GM23338 (cell line): ENCODE measurements at regions not wholly inside any gene's neighbourhood (a gene's known extent, or its start where the extent isn't known, plus 50 kb on each side); places are given as distances from the start of the nearest gene placed in this dataset.

Source experiments
- ATAC-seq: fragments of 200-7000 bp; cut with Tn5 transposase; 3 replicates; pipeline ENCODE4 v1.9.1; 2020
- DNase-seq: peaks from one replicate; pipeline ENCODE4 v3.0.0-alpha.2; 2015; ENCODE audit warnings: low spot score
- H2AFZ ChIP-seq: fragments of 200-600 bp; sonication (generic); 2 replicates; pipeline ENCODE4 v1.8.0; 2016; ENCODE audit warnings: antibody characterized with exemption, mild to moderate bottlenecking, moderate library complexity
- H3F3A ChIP-seq: fragments of 200-600 bp; sonication (generic); replicated peaks from 2 replicates; pipeline ENCODE4 v1.8.0; 2017; ENCODE audit warnings: antibody characterized with exemption, mixed run types, low read depth
- H3K27ac ChIP-seq: fragments of 200-600 bp; sonication (generic); 2 replicates; pipeline ENCODE4 v1.6.1; 2016; ENCODE audit warnings: low read depth
- H3K27me3 ChIP-seq: fragments of 200-600 bp; sonication (generic); 2 replicates; pipeline ENCODE4 v1.8.0; 2016; ENCODE audit warnings: mild to moderate bottlenecking, mixed run types, moderate library complexity; ENCODE audit not compliant: insufficient read depth
- H3K36me3 ChIP-seq: fragments of 200-600 bp; sonication (generic); 2 replicates; pipeline ENCODE4 v1.8.0; 2016; ENCODE audit warnings: mild to moderate bottlenecking; ENCODE audit not compliant: insufficient read depth
- H3K4me1 ChIP-seq: fragments of 200-600 bp; sonication (generic); 2 replicates; pipeline ENCODE4 v1.8.0; 2016; ENCODE audit warnings: mild to moderate bottlenecking, moderate library complexity; ENCODE audit not compliant: insufficient read depth
- H3K4me2 ChIP-seq: fragments of 200-600 bp; sonication (generic); 2 replicates; pipeline ENCODE4 v1.7.1; 2017; ENCODE audit warnings: mixed run types
- H3K4me3 ChIP-seq: fragments of 200-600 bp; sonication (generic); 2 replicates; pipeline ENCODE4 v1.6.1; 2016; ENCODE audit warnings: mixed run types
- H3K79me2 ChIP-seq: fragments of 200-600 bp; sonication (generic); replicated peaks from 2 replicates; pipeline ENCODE4 v1.8.0; 2017; ENCODE audit warnings: mild to moderate bottlenecking; ENCODE audit not compliant: insufficient read depth
- H3K9me2 ChIP-seq: fragments of 200-600 bp; sonication (generic); 2 replicates; pipeline ENCODE4 v1.8.0; 2017; ENCODE audit not compliant: insufficient read depth
- H4K20me1 ChIP-seq: fragments of 200-600 bp; sonication (generic); replicated peaks from 2 replicates; pipeline ENCODE4 v1.8.0; 2017; ENCODE audit warnings: mild to moderate bottlenecking; ENCODE audit not compliant: insufficient read depth
- H3K27ac Mint-ChIP-seq: 2 replicates; pipeline ENCODE4 v1.8.0; 2020; ENCODE audit warnings: inconsistent platforms, mild to moderate bottlenecking, moderate library complexity, mixed read lengths
- H3K27me3 Mint-ChIP-seq: 3 replicates; pipeline ENCODE4 v1.8.0; 2022; ENCODE audit warnings: low read depth, mild to moderate bottlenecking, moderate library complexity, mixed read lengths, inconsistent platforms; ENCODE audit not compliant: insufficient read depth, poor library complexity
- H3K36me3 Mint-ChIP-seq: 3 replicates; pipeline ENCODE4 v1.8.0; 2021; ENCODE audit warnings: low read depth, mild to moderate bottlenecking, inconsistent platforms, moderate library complexity, mixed read lengths
- H3K4me1 Mint-ChIP-seq: 3 replicates; pipeline ENCODE4 v1.8.0; 2020; ENCODE audit warnings: mild to moderate bottlenecking, inconsistent platforms, mixed read lengths
- H3K4me3 Mint-ChIP-seq: 3 replicates; pipeline ENCODE4 v1.8.0; 2021; ENCODE audit warnings: moderate library complexity, mild to moderate bottlenecking, inconsistent platforms, mixed read lengths
- H3K9me3 Mint-ChIP-seq: 3 replicates; pipeline ENCODE4 v1.8.0; 2020; ENCODE audit warnings: moderate library complexity, mild to moderate bottlenecking, inconsistent platforms, mixed read lengths
- CREB1 ChIP-seq: fragments of 250-450 bp; sonication (Bioruptor Pico); IDR thresholded peaks from 2 replicates; pipeline ENCODE4 v1.5.0; 2020; ENCODE audit warnings: low read depth, mild to moderate bottlenecking, moderate library complexity
- EZH2phosphoT487 ChIP-seq: fragments of 200-600 bp; sonication (generic); IDR thresholded peaks from one replicate; pipeline ENCODE4 v1.8.1; 2018; ENCODE audit warnings: antibody characterized with exemption; ENCODE audit not compliant: unreplicated experiment
- JUNB ChIP-seq: IDR thresholded peaks from one replicate; pipeline ENCODE4 v1.6.1; 2016; ENCODE audit warnings: antibody characterized with exemption; ENCODE audit not compliant: unreplicated experiment
- NANOG ChIP-seq: IDR thresholded peaks from 2 replicates; pipeline ENCODE4 v1.6.1; 2016; ENCODE audit warnings: antibody characterized with exemption, borderline replicate concordance
- POLR2AphosphoS5 ChIP-seq: IDR thresholded peaks from 2 replicates; pipeline ENCODE4 v1.6.1; 2016; ENCODE audit warnings: antibody characterized with exemption, low read depth
- STAT1 ChIP-seq: IDR thresholded peaks from one replicate; pipeline ENCODE4 v1.6.1; 2016; ENCODE audit warnings: antibody characterized with exemption; ENCODE audit not compliant: unreplicated experiment
- ZNF114 ChIP-seq: fragments of 250-450 bp; sonication (Bioruptor Pico); IDR thresholded peaks from 2 replicates; pipeline ENCODE4 v1.5.0; 2020; ENCODE audit warnings: mild to moderate bottlenecking, moderate library complexity
- ZNF331 ChIP-seq: fragments of 250-450 bp; sonication (Bioruptor Pico); IDR thresholded peaks from 2 replicates; pipeline ENCODE4 v1.5.0; 2020; ENCODE audit warnings: low read depth, mild to moderate bottlenecking, moderate library complexity
- TF ChIP-seq, protein P1 (sequence below), 2 experiments: fragments of 200-600 bp in 1 of 2; sonication (generic) in 1 of 2; conservative IDR thresholded peaks; 2 replicates each; pipeline versions ENCODE4 v1.5.1 to v1.6.1; 2016 to 2017; ENCODE audit warnings: antibody characterized with exemption in 2 of 2, low read depth in 2 of 2, mild to moderate bottlenecking in 2 of 2, moderate library complexity in 1 of 2
- TF ChIP-seq, protein P2 (sequence below): IDR thresholded peaks from one replicate; pipeline ENCODE4 v1.6.1; 2018; ENCODE audit warnings: antibody characterized with exemption; ENCODE audit not compliant: unreplicated experiment
- TF ChIP-seq, protein P3 (sequence below): fragments of 250-450 bp; sonication (Bioruptor Pico); IDR thresholded peaks from 2 replicates; pipeline ENCODE4 v1.5.0; 2020; ENCODE audit warnings: mild to moderate bottlenecking, moderate library complexity
- TF ChIP-seq, protein P4 (sequence below): IDR thresholded peaks from 2 replicates; pipeline ENCODE4 v1.6.1; 2016; ENCODE audit warnings: antibody characterized with exemption

DNA sequence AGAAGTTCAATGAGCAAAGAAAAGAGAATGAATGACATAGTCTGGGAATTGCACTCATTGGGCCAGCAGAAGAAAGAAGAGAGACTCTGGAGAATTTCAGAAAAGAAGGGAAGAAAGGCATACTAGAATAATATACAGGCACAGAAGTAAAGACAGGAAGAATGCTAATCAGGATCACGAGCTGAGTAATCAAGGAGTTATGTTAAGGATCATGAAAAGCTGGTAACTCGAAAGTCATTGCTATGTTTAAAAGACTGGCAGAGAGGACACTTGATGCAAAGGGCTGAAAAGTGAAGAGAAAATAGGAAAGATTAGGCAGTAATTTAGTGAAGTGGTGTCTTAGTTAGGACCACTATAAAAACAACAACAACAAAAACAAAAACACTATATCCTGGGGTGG, 284.1 kb downstream of the ZBBX start:
- no peaks in the 10 kb centered on the region for H3K4me1 Mint-ChIP-seq
- no peaks in the 10 kb centered on the region for H3K9me3 Mint-ChIP-seq
- no peak overlapping the region for H3K4me3 ChIP-seq
- H3K27ac Mint-ChIP-seq: peak overlapping the region; percentile 12; the same call in 1 of the 2 replicates
- no peaks in the 10 kb centered on the region for H3K27me3 ChIP-seq
- H3K27ac ChIP-seq: no peak overlapping the region
- H3K79me2 ChIP-seq: no peaks in the 10 kb centered on the region
- H3K4me2 ChIP-seq: no peak overlapping the region
- H3K36me3 Mint-ChIP-seq: no peaks in the 10 kb centered on the region
- H3K36me3 ChIP-seq: no peaks in the 10 kb centered on the region
- no peaks in the 10 kb centered on the region for H3K9me2 ChIP-seq
- no peaks in the 10 kb centered on the region for H4K20me1 ChIP-seq
- H3K4me3 Mint-ChIP-seq: no peak overlapping the region
- ATAC-seq (no peak), DNase-seq (no peak)
- no peaks in the 10 kb centered on the region for H3F3A ChIP-seq
- no peak overlapping the region for H2AFZ ChIP-seq
- no peaks in the 10 kb centered on the region for H3K4me1 ChIP-seq
- no peak for TF ChIP-seq ZNF114 (CRISPR knock-in tag)
- no peak for TF ChIP-seq STAT1
- TF ChIP-seq, protein P1, sequence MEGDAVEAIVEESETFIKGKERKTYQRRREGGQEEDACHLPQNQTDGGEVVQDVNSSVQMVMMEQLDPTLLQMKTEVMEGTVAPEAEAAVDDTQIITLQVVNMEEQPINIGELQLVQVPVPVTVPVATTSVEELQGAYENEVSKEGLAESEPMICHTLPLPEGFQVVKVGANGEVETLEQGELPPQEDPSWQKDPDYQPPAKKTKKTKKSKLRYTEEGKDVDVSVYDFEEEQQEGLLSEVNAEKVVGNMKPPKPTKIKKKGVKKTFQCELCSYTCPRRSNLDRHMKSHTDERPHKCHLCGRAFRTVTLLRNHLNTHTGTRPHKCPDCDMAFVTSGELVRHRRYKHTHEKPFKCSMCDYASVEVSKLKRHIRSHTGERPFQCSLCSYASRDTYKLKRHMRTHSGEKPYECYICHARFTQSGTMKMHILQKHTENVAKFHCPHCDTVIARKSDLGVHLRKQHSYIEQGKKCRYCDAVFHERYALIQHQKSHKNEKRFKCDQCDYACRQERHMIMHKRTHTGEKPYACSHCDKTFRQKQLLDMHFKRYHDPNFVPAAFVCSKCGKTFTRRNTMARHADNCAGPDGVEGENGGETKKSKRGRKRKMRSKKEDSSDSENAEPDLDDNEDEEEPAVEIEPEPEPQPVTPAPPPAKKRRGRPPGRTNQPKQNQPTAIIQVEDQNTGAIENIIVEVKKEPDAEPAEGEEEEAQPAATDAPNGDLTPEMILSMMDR (conservative IDR thresholded peaks at IDR 0.05; ENCODE audit: low read depth in 2 of 2): no peak
- no peak for TF ChIP-seq POLR2AphosphoS5
- TF ChIP-seq, protein P2, sequence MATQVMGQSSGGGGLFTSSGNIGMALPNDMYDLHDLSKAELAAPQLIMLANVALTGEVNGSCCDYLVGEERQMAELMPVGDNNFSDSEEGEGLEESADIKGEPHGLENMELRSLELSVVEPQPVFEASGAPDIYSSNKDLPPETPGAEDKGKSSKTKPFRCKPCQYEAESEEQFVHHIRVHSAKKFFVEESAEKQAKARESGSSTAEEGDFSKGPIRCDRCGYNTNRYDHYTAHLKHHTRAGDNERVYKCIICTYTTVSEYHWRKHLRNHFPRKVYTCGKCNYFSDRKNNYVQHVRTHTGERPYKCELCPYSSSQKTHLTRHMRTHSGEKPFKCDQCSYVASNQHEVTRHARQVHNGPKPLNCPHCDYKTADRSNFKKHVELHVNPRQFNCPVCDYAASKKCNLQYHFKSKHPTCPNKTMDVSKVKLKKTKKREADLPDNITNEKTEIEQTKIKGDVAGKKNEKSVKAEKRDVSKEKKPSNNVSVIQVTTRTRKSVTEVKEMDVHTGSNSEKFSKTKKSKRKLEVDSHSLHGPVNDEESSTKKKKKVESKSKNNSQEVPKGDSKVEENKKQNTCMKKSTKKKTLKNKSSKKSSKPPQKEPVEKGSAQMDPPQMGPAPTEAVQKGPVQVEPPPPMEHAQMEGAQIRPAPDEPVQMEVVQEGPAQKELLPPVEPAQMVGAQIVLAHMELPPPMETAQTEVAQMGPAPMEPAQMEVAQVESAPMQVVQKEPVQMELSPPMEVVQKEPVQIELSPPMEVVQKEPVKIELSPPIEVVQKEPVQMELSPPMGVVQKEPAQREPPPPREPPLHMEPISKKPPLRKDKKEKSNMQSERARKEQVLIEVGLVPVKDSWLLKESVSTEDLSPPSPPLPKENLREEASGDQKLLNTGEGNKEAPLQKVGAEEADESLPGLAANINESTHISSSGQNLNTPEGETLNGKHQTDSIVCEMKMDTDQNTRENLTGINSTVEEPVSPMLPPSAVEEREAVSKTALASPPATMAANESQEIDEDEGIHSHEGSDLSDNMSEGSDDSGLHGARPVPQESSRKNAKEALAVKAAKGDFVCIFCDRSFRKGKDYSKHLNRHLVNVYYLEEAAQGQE: no peak
- no peak for TF ChIP-seq NANOG
- TF ChIP-seq CREB1: no peak
- TF ChIP-seq, protein P3, sequence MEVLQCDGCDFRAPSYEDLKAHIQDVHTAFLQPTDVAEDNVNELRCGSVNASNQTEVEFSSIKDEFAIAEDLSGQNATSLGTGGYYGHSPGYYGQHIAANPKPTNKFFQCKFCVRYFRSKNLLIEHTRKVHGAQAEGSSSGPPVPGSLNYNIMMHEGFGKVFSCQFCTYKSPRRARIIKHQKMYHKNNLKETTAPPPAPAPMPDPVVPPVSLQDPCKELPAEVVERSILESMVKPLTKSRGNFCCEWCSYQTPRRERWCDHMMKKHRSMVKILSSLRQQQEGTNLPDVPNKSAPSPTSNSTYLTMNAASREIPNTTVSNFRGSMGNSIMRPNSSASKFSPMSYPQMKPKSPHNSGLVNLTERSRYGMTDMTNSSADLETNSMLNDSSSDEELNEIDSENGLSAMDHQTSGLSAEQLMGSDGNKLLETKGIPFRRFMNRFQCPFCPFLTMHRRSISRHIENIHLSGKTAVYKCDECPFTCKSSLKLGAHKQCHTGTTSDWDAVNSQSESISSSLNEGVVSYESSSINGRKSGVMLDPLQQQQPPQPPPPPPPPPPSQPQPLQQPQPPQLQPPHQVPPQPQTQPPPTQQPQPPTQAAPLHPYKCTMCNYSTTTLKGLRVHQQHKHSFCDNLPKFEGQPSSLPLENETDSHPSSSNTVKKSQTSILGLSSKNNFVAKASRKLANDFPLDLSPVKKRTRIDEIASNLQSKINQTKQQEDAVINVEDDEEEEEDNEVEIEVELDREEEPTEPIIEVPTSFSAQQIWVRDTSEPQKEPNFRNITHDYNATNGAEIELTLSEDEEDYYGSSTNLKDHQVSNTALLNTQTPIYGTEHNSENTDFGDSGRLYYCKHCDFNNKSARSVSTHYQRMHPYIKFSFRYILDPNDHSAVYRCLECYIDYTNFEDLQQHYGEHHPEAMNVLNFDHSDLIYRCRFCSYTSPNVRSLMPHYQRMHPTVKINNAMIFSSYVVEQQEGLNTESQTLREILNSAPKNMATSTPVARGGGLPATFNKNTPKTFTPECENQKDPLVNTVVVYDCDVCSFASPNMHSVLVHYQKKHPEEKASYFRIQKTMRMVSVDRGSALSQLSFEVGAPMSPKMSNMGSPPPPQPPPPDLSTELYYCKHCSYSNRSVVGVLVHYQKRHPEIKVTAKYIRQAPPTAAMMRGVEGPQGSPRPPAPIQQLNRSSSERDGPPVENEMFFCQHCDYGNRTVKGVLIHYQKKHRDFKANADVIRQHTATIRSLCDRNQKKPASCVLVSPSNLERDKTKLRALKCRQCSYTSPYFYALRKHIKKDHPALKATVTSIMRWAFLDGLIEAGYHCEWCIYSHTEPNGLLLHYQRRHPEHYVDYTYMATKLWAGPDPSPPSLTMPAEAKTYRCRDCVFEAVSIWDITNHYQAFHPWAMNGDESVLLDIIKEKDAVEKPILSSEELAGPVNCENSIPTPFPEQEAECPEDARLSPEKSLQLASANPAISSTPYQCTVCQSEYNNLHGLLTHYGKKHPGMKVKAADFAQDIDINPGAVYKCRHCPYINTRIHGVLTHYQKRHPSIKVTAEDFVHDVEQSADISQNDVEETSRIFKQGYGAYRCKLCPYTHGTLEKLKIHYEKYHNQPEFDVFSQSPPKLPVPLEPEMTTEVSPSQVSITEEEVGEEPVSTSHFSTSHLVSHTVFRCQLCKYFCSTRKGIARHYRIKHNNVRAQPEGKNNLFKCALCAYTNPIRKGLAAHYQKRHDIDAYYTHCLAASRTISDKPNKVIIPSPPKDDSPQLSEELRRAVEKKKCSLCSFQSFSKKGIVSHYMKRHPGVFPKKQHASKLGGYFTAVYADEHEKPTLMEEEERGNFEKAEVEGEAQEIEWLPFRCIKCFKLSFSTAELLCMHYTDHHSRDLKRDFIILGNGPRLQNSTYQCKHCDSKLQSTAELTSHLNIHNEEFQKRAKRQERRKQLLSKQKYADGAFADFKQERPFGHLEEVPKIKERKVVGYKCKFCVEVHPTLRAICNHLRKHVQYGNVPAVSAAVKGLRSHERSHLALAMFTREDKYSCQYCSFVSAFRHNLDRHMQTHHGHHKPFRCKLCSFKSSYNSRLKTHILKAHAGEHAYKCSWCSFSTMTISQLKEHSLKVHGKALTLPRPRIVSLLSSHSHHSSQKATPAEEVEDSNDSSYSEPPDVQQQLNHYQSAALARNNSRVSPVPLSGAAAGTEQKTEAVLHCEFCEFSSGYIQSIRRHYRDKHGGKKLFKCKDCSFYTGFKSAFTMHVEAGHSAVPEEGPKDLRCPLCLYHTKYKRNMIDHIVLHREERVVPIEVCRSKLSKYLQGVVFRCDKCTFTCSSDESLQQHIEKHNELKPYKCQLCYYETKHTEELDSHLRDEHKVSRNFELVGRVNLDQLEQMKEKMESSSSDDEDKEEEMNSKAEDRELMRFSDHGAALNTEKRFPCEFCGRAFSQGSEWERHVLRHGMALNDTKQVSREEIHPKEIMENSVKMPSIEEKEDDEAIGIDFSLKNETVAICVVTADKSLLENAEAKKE (CRISPR knock-in tag): no peak
- TF ChIP-seq, protein P4, sequence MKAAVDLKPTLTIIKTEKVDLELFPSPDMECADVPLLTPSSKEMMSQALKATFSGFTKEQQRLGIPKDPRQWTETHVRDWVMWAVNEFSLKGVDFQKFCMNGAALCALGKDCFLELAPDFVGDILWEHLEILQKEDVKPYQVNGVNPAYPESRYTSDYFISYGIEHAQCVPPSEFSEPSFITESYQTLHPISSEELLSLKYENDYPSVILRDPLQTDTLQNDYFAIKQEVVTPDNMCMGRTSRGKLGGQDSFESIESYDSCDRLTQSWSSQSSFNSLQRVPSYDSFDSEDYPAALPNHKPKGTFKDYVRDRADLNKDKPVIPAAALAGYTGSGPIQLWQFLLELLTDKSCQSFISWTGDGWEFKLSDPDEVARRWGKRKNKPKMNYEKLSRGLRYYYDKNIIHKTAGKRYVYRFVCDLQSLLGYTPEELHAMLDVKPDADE: no peak
- no peak for TF ChIP-seq EZH2phosphoT487
- TF ChIP-seq ZNF331: no peak
- no peak for TF ChIP-seq JUNB
- no peaks in the 10 kb centered on the region for H3K27me3 Mint-ChIP-seq
